Left ventricle myocardium inferior (tissue), 1 donor: ENCODE measurements at regions not wholly inside any gene's neighbourhood (a gene's known extent, or its start where the extent isn't known, plus 50 kb on each side); places are given as distances from the start of the nearest gene placed in this dataset.

Experiments
- DNase-seq: peaks from one replicate; pipeline ENCODE4 v3.0.0-alpha.2; 2020
- H3K27ac ChIP-seq: fragments of 200-600 bp; replicated peaks from 2 replicates; pipeline ENCODE4 v1.8.0; 2021
- H3K27me3 ChIP-seq: fragments of 200-600 bp; 2 replicates; pipeline ENCODE4 v1.8.0; 2021; ENCODE audit warnings: low read depth
- H3K36me3 ChIP-seq: fragments of 200-600 bp; 2 replicates; pipeline ENCODE4 v1.8.0; 2021
- H3K4me1 ChIP-seq: fragments of 200-600 bp; 2 replicates; pipeline ENCODE4 v1.8.0; 2021
- H3K4me3 ChIP-seq: fragments of 200-600 bp; 2 replicates; pipeline ENCODE4 v1.8.0; 2021; ENCODE audit warnings: mild to moderate bottlenecking, moderate library complexity
- H3K9me3 ChIP-seq: fragments of 200-600 bp; replicated peaks from 2 replicates; pipeline ENCODE4 v1.8.0; 2021
- CTCF ChIP-seq: fragments of 200-600 bp; IDR thresholded peaks from 2 replicates; pipeline ENCODE4 v1.8.0; 2021; ENCODE audit warnings: antibody characterized with exemption, mild to moderate bottlenecking, borderline replicate concordance
- intact Hi-C: fragments of 100-400 bp; cut with micrococcal nuclease; formaldehyde crosslinking; loops from one replicate; pipeline ENCODE4 v1.11.0; 2022
- donor health status: DM: no; HTN: yes; CAD: no; lungs with severe emphysema.

GRCh38 chr5:74405593-74405992 is 234.9 kb downstream of the ENC1 start:
- no peak for DNase-seq
- H3K27me3 ChIP-seq: no peaks in the 10 kb centered on the region
- H3K27ac ChIP-seq: no peak overlapping the region
- intact Hi-C loops: no loop called here
- TF ChIP-seq CTCF: no peak
- no peaks in the 10 kb centered on the region for H3K9me3 ChIP-seq
- no peaks in the 10 kb centered on the region for H3K36me3 ChIP-seq
- peaks cover 10% of the 10 kb centered on the region for H3K4me1 ChIP-seq
- H3K4me3 ChIP-seq: no peak overlapping the region

- Histone ChIP-seq H3K4me3 (no peak overlapping the region), H3K4me1 (peaks cover 10% of the 10 kb centered on the region), H3K27me3 (no peaks in the 10 kb centered on the region), H3K27ac (no peak overlapping the region), H3K9me3 (no peaks in the 10 kb centered on the region), H3K36me3 (no peaks in the 10 kb centered on the region)
- intact Hi-C loops: no loop called here
- no peak for DNase-seq
- TF ChIP-seq CTCF: no peak
These were observed 235.7 kb downstream of the ENC1 start for GRCh38 chr5:74404574-74405508.

- H3K4me1 ChIP-seq: peaks cover 5% of the 10 kb centered on the region
- no peak for DNase-seq
These were observed 236.8 kb downstream of the ENC1 start for GRCh38 chr5:74403771-74404170.

GRCh38 chr5:74402553-74402952 is 238.0 kb downstream of the ENC1 start:
- Histone ChIP-seq H3K27ac (no peak overlapping the region), H3K4me3 (no peak overlapping the region), H3K4me1 (no peaks in the 10 kb centered on the region), H3K36me3 (no peaks in the 10 kb centered on the region), H3K9me3 (no peaks in the 10 kb centered on the region), H3K27me3 (no peaks in the 10 kb centered on the region)
- TF ChIP-seq CTCF: no peak
- no peak for DNase-seq
- intact Hi-C loops: no loop called here

More at GRCh38 chr5:74403771-74404170, 236.8 kb downstream of the ENC1 start:
- Histone ChIP-seq H3K9me3 (no peaks in the 10 kb centered on the region), H3K27ac (no peak overlapping the region), H3K36me3 (no peaks in the 10 kb centered on the region), H3K4me3 (no peak overlapping the region), H3K27me3 (no peaks in the 10 kb centered on the region)
- TF ChIP-seq CTCF: no peak
- intact Hi-C loops: no loop called here

GRCh38 chr5:74401946-74402320 is 238.6 kb downstream of the ENC1 start:
- H3K9me3 ChIP-seq: no peaks in the 10 kb centered on the region
- TF ChIP-seq CTCF: no peak
- no peak overlapping the region for H3K27ac ChIP-seq
- DNase-seq: no peak
- H3K4me1 ChIP-seq: no peaks in the 10 kb centered on the region
- no peaks in the 10 kb centered on the region for H3K27me3 ChIP-seq
- no peak overlapping the region for H3K4me3 ChIP-seq
- no peaks in the 10 kb centered on the region for H3K36me3 ChIP-seq
- intact Hi-C loops: no loop called here
